GM12878 (cell line): ENCODE measurements at regions not wholly inside any gene's neighbourhood (a gene's known extent, or its start where the extent isn't known, plus 50 kb on each side); places are given as distances from the start of the nearest gene placed in this dataset.

ENCODE experiments used
- ATAC-seq: fragments of 200-7000 bp; cut with Tn5 transposase; 3 replicates; pipeline ENCODE4 v1.9.1; 2020; ENCODE audit warnings: mild to moderate bottlenecking, moderate library complexity
- BruUV-seq: library from RNA; stranded (reverse); fragments of 400-500 nt; replicated peaks from 2 replicates; lab custom pipeline; 2021; lab: Mats Ljungman, UMichigan
- CTCF ChIA-PET: fragments of 300-600 bp; sonication (Branson Sonifier 250); formaldehyde crosslinking; extraction: SDS; loops from one replicate; lab custom pipeline; 2021; ENCODE audit warnings: inconsistent platforms; lab: Yijun Ruan, JAX
- POLR2A ChIA-PET: fragments of 350-600 bp; formaldehyde crosslinking; extraction: SDS; loops from one replicate; lab custom pipeline; 2021; ENCODE audit warnings: inconsistent platforms; lab: Charles Lee
- RAD21 ChIA-PET: fragments of 300-600 bp; sonication (Branson Sonifier 250); formaldehyde crosslinking; loops from one replicate; lab custom pipeline; 2023; ENCODE audit warnings: antibody characterized with exemption; ENCODE audit not compliant: unreplicated experiment; lab: Charles Lee
- SMC1A ChIA-PET: fragments of 300-600 bp; sonication (Branson Sonifier 250); formaldehyde crosslinking; loops from one replicate; lab custom pipeline; 2023; ENCODE audit not compliant: unreplicated experiment, uncharacterized antibody; lab: Charles Lee
- DNase-seq: peaks from one replicate; pipeline ENCODE4 v3.0.0-alpha.2; 2011; ENCODE audit warnings: low read depth, low spot score
- FAIRE-seq: peaks from 3 replicates; lab custom pipeline; 2011; peaks lifted over from hg19 to GRCh38; lab: Jason Lieb, UNC
- H2AFZ ChIP-seq: 2 replicates; pipeline ENCODE4 v1.6.0; 2011; ENCODE audit warnings: low read depth, low read length, control low read depth; ENCODE audit not compliant: control insufficient read depth
- H3K27ac ChIP-seq: 2 replicates; pipeline ENCODE4 v1.5.1; 2011; ENCODE audit warnings: control low read depth; ENCODE audit not compliant: control insufficient read depth, insufficient read depth
- H3K27me3 ChIP-seq, 2 experiments: replicated peaks in 1 of 2; 2 replicates each; pipeline versions ENCODE4 v1.6.0 to v1.6.1; 2011; ENCODE audit warnings: low read length in 1 of 2; ENCODE audit not compliant: control insufficient read depth in 2 of 2, insufficient read depth in 2 of 2
- H3K36me3 ChIP-seq, 2 experiments: 2 replicates each; pipeline ENCODE4 v1.5.1; 2011; ENCODE audit warnings: low read length in 1 of 2; ENCODE audit not compliant: control insufficient read depth in 2 of 2, insufficient read depth in 2 of 2
- H3K4me1 ChIP-seq: 2 replicates; pipeline ENCODE4 v1.6.1; 2011; ENCODE audit warnings: mild to moderate bottlenecking, low read length, moderate library complexity, mixed read lengths; ENCODE audit not compliant: control insufficient read depth, insufficient read depth
- H3K4me2 ChIP-seq: 2 replicates; pipeline ENCODE4 v1.6.0; 2011; ENCODE audit warnings: control low read depth; ENCODE audit not compliant: control insufficient read depth, insufficient read depth
- H3K4me3 ChIP-seq: fragments of 200-600 bp; sonication (generic); 2 replicates; pipeline ENCODE4 v1.5.1; 2016
- H3K79me2 ChIP-seq: 2 replicates; pipeline ENCODE4 v1.6.0; 2011; ENCODE audit warnings: low read length; ENCODE audit not compliant: control insufficient read depth, insufficient read depth
- H3K9ac ChIP-seq: 2 replicates; pipeline ENCODE4 v1.8.0; 2011; ENCODE audit warnings: low read length, control low read depth, mixed read lengths; ENCODE audit not compliant: control insufficient read depth, insufficient read depth
- H3K9me3 ChIP-seq: replicated peaks from 3 replicates; pipeline ENCODE4 v1.5.1; 2011; ENCODE audit warnings: mild to moderate bottlenecking, low read length; ENCODE audit not compliant: control insufficient read depth, insufficient read depth
- H4K20me1 ChIP-seq: 2 replicates; pipeline ENCODE4 v1.6.0; 2011; ENCODE audit not compliant: control insufficient read depth, insufficient read depth
- BMI1 ChIP-seq: fragments of 450-650 bp; IDR thresholded peaks from 2 replicates; pipeline ENCODE4 v1.6.1; 2016; ENCODE audit warnings: mild to moderate bottlenecking, moderate library complexity, borderline replicate concordance
- DPF2 ChIP-seq: fragments of 450-650 bp; IDR thresholded peaks from 2 replicates; pipeline ENCODE4 v1.6.1; 2017; ENCODE audit warnings: mild to moderate bottlenecking
- EZH2 ChIP-seq: IDR thresholded peaks from 2 replicates; pipeline ENCODE4 v1.6.1; 2012; ENCODE audit warnings: low read depth, mild to moderate bottlenecking, control low read depth, inconsistent platforms, low read length, borderline replicate concordance; ENCODE audit not compliant: control insufficient read depth
- FOXM1 ChIP-seq: IDR thresholded peaks from 2 replicates; pipeline ENCODE4 v1.6.1; 2012; ENCODE audit warnings: low read depth, mild to moderate bottlenecking, inconsistent platforms, low read length, moderate library complexity
- HDAC2 ChIP-seq: fragments of 200-600 bp; sonication (generic); IDR thresholded peaks from 2 replicates; pipeline ENCODE4 v1.6.1; 2017
- IKZF2 ChIP-seq, 2 experiments: fragments of 450-650 bp; IDR thresholded peaks; 2 replicates each; pipeline ENCODE4 v1.6.1; 2017; ENCODE audit warnings: mild to moderate bottlenecking in 2 of 2, moderate library complexity in 2 of 2
- MAX ChIP-seq: IDR thresholded peaks from 2 replicates; pipeline ENCODE4 v1.6.1; 2012; ENCODE audit warnings: low read depth, low read length, improper control_type of control experiment
- MLLT1 ChIP-seq: fragments of 450-650 bp; IDR thresholded peaks from 2 replicates; pipeline ENCODE4 v1.6.1; 2016; ENCODE audit warnings: mild to moderate bottlenecking
- NFYB ChIP-seq: IDR thresholded peaks from 2 replicates; pipeline ENCODE4 v1.6.1; 2011; ENCODE audit warnings: low read depth, mild to moderate bottlenecking, low read length, improper control_type of control experiment, moderate library complexity; ENCODE audit not compliant: insufficient read depth
- PML ChIP-seq: IDR thresholded peaks from 2 replicates; pipeline ENCODE4 v1.6.1; 2012; ENCODE audit warnings: low read length, inconsistent platforms
- POLR2A ChIP-seq: IDR thresholded peaks from 2 replicates; pipeline ENCODE4 v1.6.1; 2011; ENCODE audit warnings: low read depth, mild to moderate bottlenecking, low read length
- TAF1 ChIP-seq: IDR thresholded peaks from 2 replicates; pipeline ENCODE4 v1.6.1; 2011; ENCODE audit warnings: mild to moderate bottlenecking, low read depth, low read length, borderline replicate concordance
- TCF3 ChIP-seq: IDR thresholded peaks from 2 replicates; pipeline ENCODE4 v1.6.1; 2012; ENCODE audit warnings: low read depth, mild to moderate bottlenecking, low read length, borderline replicate concordance; ENCODE audit not compliant: insufficient read depth
- ZBTB40 ChIP-seq: fragments of 450-650 bp; IDR thresholded peaks from 2 replicates; pipeline ENCODE4 v1.6.1; 2016; ENCODE audit warnings: mild to moderate bottlenecking, moderate library complexity, borderline replicate concordance
- ZNF217 ChIP-seq: fragments of 450-650 bp; IDR thresholded peaks from 2 replicates; pipeline ENCODE4 v1.6.1; 2017; ENCODE audit warnings: antibody characterized with exemption, mild to moderate bottlenecking
- WGBS: methylation state at CpG from one replicate; pipeline ENCODE4 v1.1.6; 2016; ENCODE audit warnings: low lambda C conversion rate; ENCODE audit not compliant: insufficient replicate concordance, insufficient coverage; ENCODE audit errors: missing lambda C conversion rate; 5-methylcytosine and 5-hydroxymethylcytosine counted together
- in situ Hi-C: fragments of 300-500 bp; cut with MboI; formaldehyde crosslinking; loops from 9 replicates; pipeline ENCODE4 v1.14.3; 2018; ENCODE audit warnings: mixed read lengths
- intact Hi-C: fragments of 100-400 bp; cut with micrococcal nuclease; formaldehyde crosslinking; loops from one replicate; pipeline ENCODE4 v1.14.2; 2022; ENCODE audit not compliant: unreplicated experiment

GRCh38 chr3:18774319-18775088 lies 349.4 kb upstream of the SATB1 start:
- Histone ChIP-seq H3K9ac (no peak overlapping the region), H3K9me3 (no peaks in the 10 kb centered on the region), H3K4me1 (no peaks in the 10 kb centered on the region), H4K20me1 (no peaks in the 10 kb centered on the region), H3K36me3 (no peaks in the 10 kb centered on the region)
- no peak for ATAC-seq
- ChIA-PET CTCF (interaction anchor here (1.2 kb wide), 1 partner anchor 16 kb away, joined by 3 read pairs; no protein-coding TSS in a partner anchor), RAD21 (no interaction called here), SMC1A (interaction anchor here (0.7 kb wide), 1 partner anchor 12 kb away, joined by 3 read pairs; no protein-coding TSS in a partner anchor)
- in situ Hi-C loops, result no loop called here
- TF ChIP-seq TAF1 (no peak), FOXM1 (no peak), MAX (no peak), MLLT1 (no peak), ZNF217 (no peak), TCF3 (no peak), HDAC2 (no peak), ZBTB40 (no peak), DPF2 (no peak), EZH2 (no peak), POLR2A (no peak), NFYB (no peak), IKZF2 (IDR thresholded peaks at IDR 0.05) (no peak), BMI1 (no peak), PML (no peak)
- TF ChIP-seq, all 136 proteins: peak for 0
- H3K27me3 ChIP-seq, result no peaks in the 10 kb centered on the region
- intact Hi-C loops, result no loop called here
- FAIRE-seq (no peak), DNase-seq (no peak)
- WGBS, result 14% methylated on average over 2 of the region's 2 CpGs
- H3K27ac ChIP-seq, result no peak overlapping the region
- no peak overlapping the region for H2AFZ ChIP-seq
- POLR2A ChIA-PET, result no interaction called here
- H3K4me2 ChIP-seq, result no peak overlapping the region
- no peak overlapping the region for H3K4me3 ChIP-seq
- BruUV-seq, result no TSS peak
- H3K79me2 ChIP-seq, result no peaks in the 10 kb centered on the region
